HL-60/S4 treated with retinoic acid at 250 ng/mL for 4 days and 3 days (cell line): ENCODE measurements at regions not wholly inside any gene's neighbourhood (a gene's known extent, or its start where the extent isn't known, plus 50 kb on each side); places are given as distances from the start of the nearest gene placed in this dataset.

Source experiments
- in situ Hi-C: fragments of 300-500 bp; cut with MboI; formaldehyde crosslinking; loops from 2 replicates; pipeline ENCODE4 v1.7.0; 2022; ENCODE audit warnings: low sequenced_read_pairs

- in situ Hi-C loops: no loop called here
Observed at GRCh38 chr7:18200266-18200665, 172.6 kb upstream of the PRPS1L1 start.

DNA sequence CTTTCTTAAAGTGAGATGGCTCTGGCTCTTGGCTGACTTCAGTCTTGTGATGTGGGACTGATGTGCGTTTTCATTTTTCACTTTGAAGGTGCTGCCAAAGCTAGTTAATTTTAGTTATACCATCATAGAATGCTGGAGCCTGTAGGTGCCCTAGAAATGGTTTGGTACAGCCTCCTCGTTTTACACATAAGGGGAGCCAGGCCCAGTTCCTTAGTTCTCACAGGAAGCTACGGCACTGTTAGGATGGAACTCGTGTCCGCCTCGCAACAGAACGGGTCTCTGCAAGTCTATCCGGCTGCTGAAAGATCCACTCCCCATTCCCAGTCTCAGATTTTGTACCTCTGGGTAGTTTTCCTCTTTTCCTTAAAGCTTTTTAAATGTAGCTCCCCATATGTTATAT lies 173.2 kb upstream of the PRPS1L1 start:
- in situ Hi-C loops: no loop called here

GRCh38 chr7:18201350-18201749 lies 173.7 kb upstream of the PRPS1L1 start:
- in situ Hi-C loops: no loop called here

- in situ Hi-C loops: no loop called here
Observed at GRCh38 chr7:18202315-18203045, 174.8 kb upstream of the PRPS1L1 start.

DNA sequence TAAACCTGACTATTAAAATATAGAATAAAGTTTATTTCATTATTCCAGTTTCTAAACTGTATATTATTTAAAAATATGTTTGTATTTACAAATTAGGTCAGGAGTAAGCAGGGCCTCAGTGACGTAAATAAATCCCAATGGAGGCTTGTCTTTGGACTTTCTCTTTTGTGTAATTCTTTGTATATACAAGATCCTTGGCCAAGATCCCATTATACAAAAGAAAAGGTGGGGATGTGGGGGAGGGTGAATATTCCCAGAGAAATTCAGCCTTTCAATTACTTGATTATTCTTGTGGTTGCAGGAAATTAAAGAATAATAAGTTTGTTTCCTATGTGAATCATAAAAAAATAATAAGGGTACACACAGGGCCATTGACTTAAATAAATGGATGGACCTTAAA lies 178.7 kb upstream of the PRPS1L1 start:
- in situ Hi-C loops: no loop called here

GRCh38 chr7:18208921-18209320 lies 181.3 kb upstream of the PRPS1L1 start:
- in situ Hi-C loops: no loop called here

GRCh38 chr7:18210377-18210776 lies 182.7 kb upstream of the PRPS1L1 start:
- in situ Hi-C loops: no loop called here

DNA sequence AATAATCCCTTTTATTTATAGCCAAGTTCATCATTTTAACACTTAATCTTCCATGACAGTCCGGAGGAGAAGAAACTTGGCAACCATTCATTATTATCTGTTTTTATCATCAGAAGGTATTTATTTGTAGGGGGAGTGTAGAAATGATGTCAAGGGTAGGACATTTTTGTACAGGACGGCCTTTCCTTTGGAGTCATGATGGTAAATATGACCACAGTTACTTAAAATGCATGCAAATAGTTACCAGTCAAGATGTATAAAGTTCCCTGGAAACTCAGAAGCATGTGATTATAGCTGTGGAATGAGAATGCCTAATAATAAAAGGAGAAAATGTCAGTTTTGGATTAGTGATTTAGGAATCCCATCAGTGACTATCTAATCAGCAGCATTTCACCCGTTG lies 183.1 kb upstream of the PRPS1L1 start:
- in situ Hi-C loops: no loop called here

DNA sequence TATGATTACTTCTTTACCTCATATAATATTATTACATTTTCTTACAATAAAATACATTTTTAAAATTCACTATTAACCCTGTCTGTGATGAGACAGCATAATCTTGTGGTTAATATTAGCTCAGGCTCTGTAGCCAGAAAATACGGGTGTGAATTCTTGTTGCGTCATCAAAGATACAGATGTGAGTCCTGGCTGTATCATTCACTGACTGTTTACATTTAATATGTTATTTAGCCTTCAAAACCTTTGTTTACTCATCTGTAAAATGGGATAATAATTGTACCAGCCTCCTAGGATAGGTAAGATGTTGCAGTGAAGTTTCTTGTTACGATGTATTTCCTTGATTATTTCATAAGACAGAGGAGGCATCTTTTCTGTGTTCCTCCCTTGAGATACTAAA lies 184.7 kb upstream of the PRPS1L1 start:
- in situ Hi-C loops: no loop called here

GRCh38 chr7:18212758-18213157 lies 185.1 kb upstream of the PRPS1L1 start:
- in situ Hi-C loops: no loop called here

GRCh38 chr7:18213652-18214051 lies 186.0 kb upstream of the PRPS1L1 start:
- in situ Hi-C loops: no loop called here

- in situ Hi-C loops: no loop called here
Observed at GRCh38 chr7:18216270-18216669, 188.6 kb upstream of the PRPS1L1 start.

- in situ Hi-C loops: no loop called here
Observed at GRCh38 chr7:18221377-18222293, 194.0 kb upstream of the PRPS1L1 start.

DNA sequence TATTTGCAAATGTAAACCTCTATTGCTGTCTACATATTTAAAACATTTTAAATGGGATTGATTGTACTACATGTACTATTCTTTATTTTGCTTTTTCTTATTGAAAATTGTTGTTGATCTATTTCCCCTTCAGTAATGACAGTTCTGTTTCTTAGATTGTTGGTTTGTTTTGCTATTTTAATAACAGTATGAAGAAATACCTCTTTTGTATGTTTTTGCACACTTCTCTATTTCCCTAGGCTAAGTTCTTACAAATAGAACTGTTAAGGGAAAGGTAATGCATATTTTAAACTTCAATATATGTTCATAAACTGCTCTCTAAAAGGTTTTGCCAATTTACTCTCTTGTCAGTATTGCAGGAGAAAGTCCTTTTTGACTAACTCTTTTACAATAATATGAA lies 195.0 kb upstream of the PRPS1L1 start:
- in situ Hi-C loops: no loop called here

GRCh38 chr7:18224138-18224537 lies 196.5 kb upstream of the PRPS1L1 start:
- in situ Hi-C loops: no loop called here

- in situ Hi-C loops: no loop called here
Observed at GRCh38 chr7:18225067-18225466, 197.4 kb upstream of the PRPS1L1 start.

DNA sequence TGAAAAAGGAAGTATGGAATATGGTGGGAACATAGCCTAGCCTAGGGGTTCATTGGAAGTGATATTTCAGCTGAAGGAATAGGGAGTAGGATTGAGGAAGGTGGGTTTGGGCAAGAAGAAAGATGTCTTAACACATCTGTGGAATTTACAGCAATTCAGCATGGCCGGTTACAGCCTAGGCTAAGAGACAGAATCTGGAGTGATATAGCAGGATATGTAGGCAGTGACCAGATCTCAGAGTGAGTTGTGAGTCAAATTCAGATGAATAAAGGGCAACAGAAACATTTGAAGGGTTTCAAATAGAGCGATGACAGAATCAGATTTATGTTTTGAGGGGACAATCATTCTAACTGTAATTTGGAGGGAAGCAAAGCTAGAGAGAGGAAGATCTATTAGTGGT lies 199.0 kb upstream of the PRPS1L1 start:
- in situ Hi-C loops: no loop called here

GRCh38 chr7:18228686-18229085 lies 201.0 kb upstream of the PRPS1L1 start:
- in situ Hi-C loops: no loop called here

GRCh38 chr7:18230271-18230670 lies 202.6 kb upstream of the PRPS1L1 start:
- in situ Hi-C loops: no loop called here

DNA sequence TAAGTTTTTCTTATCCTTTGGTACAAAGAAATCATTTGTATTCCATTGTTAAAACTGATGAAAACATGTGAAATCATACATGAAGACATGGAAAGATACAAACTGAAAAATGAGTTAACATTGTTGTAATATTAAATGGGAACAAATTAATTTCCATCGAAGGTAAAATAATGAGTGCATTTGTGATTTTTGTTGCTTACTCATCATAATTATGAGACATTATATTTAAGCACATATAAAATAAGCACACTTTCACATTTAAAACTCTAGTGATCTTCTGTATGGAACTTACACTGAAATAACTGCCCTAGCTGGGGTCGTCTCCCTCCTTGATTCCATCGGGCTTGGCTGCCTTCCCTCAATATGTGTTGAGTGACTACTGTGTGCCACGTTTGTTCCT lies 204.2 kb upstream of the PRPS1L1 start:
- in situ Hi-C loops: no loop called here

DNA sequence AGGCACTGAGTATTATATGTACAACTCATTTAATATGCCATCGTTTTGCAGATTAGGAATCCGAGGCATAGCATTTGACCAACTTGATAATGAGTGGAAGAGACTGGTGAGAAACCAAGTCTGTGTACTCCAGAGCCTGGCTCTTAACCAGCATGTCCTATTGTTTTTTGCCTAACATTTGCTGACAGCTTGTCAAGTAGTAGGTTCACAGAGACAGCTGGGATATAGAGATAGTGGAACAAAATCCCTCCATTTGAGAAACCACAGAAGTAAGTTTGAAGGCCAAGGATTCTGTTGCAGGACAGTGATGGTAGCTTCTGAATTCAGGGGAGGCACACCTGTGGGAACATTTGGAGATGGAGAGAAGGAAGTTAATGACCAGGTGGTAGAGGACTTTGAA lies 206.9 kb upstream of the PRPS1L1 start:
- in situ Hi-C loops: no loop called here

DNA sequence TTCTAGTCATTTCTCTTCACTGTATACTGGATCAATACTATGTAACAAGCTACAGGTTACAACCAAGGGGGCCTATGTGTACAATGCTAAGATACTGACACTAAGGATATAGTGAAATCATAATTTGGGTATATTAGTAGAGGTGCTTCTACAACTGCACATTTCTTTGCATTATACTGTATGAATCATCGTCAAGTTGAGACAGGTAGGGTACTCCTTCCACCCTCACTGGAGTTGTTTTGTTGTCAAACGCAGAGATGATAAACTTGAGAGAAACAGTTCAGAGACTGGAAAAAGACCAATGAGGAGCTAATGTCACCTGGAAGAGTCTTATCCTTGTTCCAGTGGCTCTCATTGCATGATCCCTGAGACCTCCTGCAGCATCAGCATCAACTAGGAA lies 208.2 kb upstream of the PRPS1L1 start:
- in situ Hi-C loops: no loop called here
